IMR-90 (cell line): ENCODE measurements at regions not wholly inside any gene's neighbourhood (a gene's known extent, or its start where the extent isn't known, plus 50 kb on each side); places are given as distances from the start of the nearest gene placed in this dataset.
A peak's percentile ranks its signal among the peaks of the same experiment; 100 is the strongest.

Source experiments
- ATAC-seq: fragments of 200-7000 bp; cut with Tn5 transposase; 2 replicates; pipeline ENCODE4 v1.9.1; 2020; ENCODE audit warnings: low read depth, mild to moderate bottlenecking, moderate library complexity
- BruUV-seq: library from RNA; stranded (reverse); fragments of 400-500 nt; replicated peaks from 2 replicates; lab custom pipeline; 2021; lab: Mats Ljungman, UMichigan
- CTCF ChIA-PET: fragments of 300-600 bp; formaldehyde crosslinking; extraction: SDS; loops from one replicate; lab custom pipeline; 2021; ENCODE audit warnings: antibody characterized with exemption; lab: Yijun Ruan, JAX
- POLR2A ChIA-PET: fragments of 300-600 bp; sonication (Branson Sonifier 250); formaldehyde crosslinking; loops from one replicate; lab custom pipeline; 2022; ENCODE audit warnings: antibody characterized with exemption; ENCODE audit not compliant: unreplicated experiment; lab: Charles Lee
- DNase-seq: peaks from one replicate; pipeline ENCODE4 v3.0.0; 2013
- H2AFZ ChIP-seq: replicated peaks from 2 replicates; pipeline ENCODE3; 2013; ENCODE audit warnings: low read length, mild to moderate bottlenecking; ENCODE audit not compliant: poor library complexity
- H2AK5ac ChIP-seq: 2 replicates; pipeline ENCODE4 v1.6.1; 2013; ENCODE audit warnings: low read depth, low read length, inconsistent platforms
- H2AK9ac ChIP-seq: replicated peaks from 2 replicates; pipeline ENCODE3; 2013; ENCODE audit warnings: mild to moderate bottlenecking, low read depth, low read length, moderate library complexity; ENCODE audit not compliant: poor library complexity
- H2BK120ac ChIP-seq: 2 replicates; pipeline ENCODE4 v1.6.1; 2013; ENCODE audit warnings: low read depth, low read length, inconsistent platforms
- H2BK15ac ChIP-seq: 3 replicates; pipeline ENCODE4 v1.6.1; 2013; ENCODE audit warnings: low read depth, low read length, inconsistent platforms
- H2BK20ac ChIP-seq: 2 replicates; pipeline ENCODE4 v1.6.1; 2013; ENCODE audit warnings: low read depth, mild to moderate bottlenecking, inconsistent platforms, low read length, moderate library complexity
- H2BK5ac ChIP-seq: 2 replicates; pipeline ENCODE4 v1.6.1; 2013; ENCODE audit warnings: mild to moderate bottlenecking, low read depth, low read length, inconsistent platforms; ENCODE audit not compliant: poor library complexity, severe bottlenecking
- H3K14ac ChIP-seq: replicated peaks from 2 replicates; pipeline ENCODE4 v1.6.1; 2013; ENCODE audit warnings: low read depth, low read length, inconsistent platforms
- H3K18ac ChIP-seq: 2 replicates; pipeline ENCODE4 v1.6.1; 2013; ENCODE audit warnings: low read depth, low read length, control low read depth
- H3K23ac ChIP-seq: 2 replicates; pipeline ENCODE4 v1.6.1; 2013; ENCODE audit warnings: low read depth, low read length, inconsistent platforms
- H3K27ac ChIP-seq: 2 replicates; pipeline ENCODE4 v1.5.1; 2013; ENCODE audit warnings: mild to moderate bottlenecking, control low read depth, low read length; ENCODE audit not compliant: insufficient read depth
- H3K27me3 ChIP-seq: 2 replicates; pipeline ENCODE4 v1.6.1; 2013; ENCODE audit warnings: low read length; ENCODE audit not compliant: control insufficient read depth, insufficient read depth
- H3K36me3 ChIP-seq: 2 replicates; pipeline ENCODE4 v1.6.1; 2013; ENCODE audit warnings: low read length, mixed read lengths; ENCODE audit not compliant: control insufficient read depth, insufficient read depth
- H3K4ac ChIP-seq: 2 replicates; pipeline ENCODE4 v1.6.1; 2013; ENCODE audit warnings: low read depth, low read length, inconsistent platforms
- H3K4me1 ChIP-seq: 2 replicates; pipeline ENCODE4 v1.6.1; 2013; ENCODE audit warnings: low read length, mixed read lengths; ENCODE audit not compliant: control insufficient read depth, insufficient read depth
- H3K4me2 ChIP-seq: 2 replicates; pipeline ENCODE4 v1.6.1; 2013; ENCODE audit warnings: low read depth, mild to moderate bottlenecking, control low read depth, low read length, moderate library complexity
- H3K4me3 ChIP-seq: 2 replicates; pipeline ENCODE4 v1.5.1; 2013; ENCODE audit warnings: low read depth, mild to moderate bottlenecking, control low read depth, low read length, moderate library complexity; ENCODE audit not compliant: insufficient read depth
- H3K56ac ChIP-seq: 2 replicates; pipeline ENCODE4 v1.6.1; 2013; ENCODE audit warnings: low read length, inconsistent platforms; ENCODE audit not compliant: insufficient read depth; ENCODE audit errors: extremely low read depth
- H3K79me1 ChIP-seq, 2 experiments: 2 replicates each; pipeline ENCODE4 v1.6.1; 2013; ENCODE audit warnings: low read length in 2 of 2, inconsistent platforms in 1 of 2, low read depth in 1 of 2
- H3K9ac ChIP-seq: 2 replicates; pipeline ENCODE4 v1.6.1; 2013; ENCODE audit warnings: low read depth, low read length, control low read depth
- H3K9me1 ChIP-seq: 2 replicates; pipeline ENCODE4 v1.6.1; 2013; ENCODE audit warnings: low read length, inconsistent platforms; ENCODE audit not compliant: insufficient read depth
- H3K9me3 ChIP-seq: 2 replicates; pipeline ENCODE4 v1.6.1; 2013; ENCODE audit warnings: low read length; ENCODE audit not compliant: control insufficient read depth, insufficient read depth
- H4K20me1 ChIP-seq: 2 replicates; pipeline ENCODE4 v1.6.1; 2013; ENCODE audit warnings: low read length, inconsistent platforms; ENCODE audit not compliant: insufficient read depth
- H4K5ac ChIP-seq: 2 replicates; pipeline ENCODE4 v1.6.1; 2013; ENCODE audit warnings: mild to moderate bottlenecking, low read depth, low read length, control low read depth
- H4K8ac ChIP-seq, 2 experiments: 2 replicates each; pipeline ENCODE4 v1.6.1; 2013; ENCODE audit warnings: low read depth in 2 of 2, low read length in 2 of 2, control low read depth in 1 of 2, inconsistent platforms in 1 of 2
- H4K91ac ChIP-seq: 2 replicates; pipeline ENCODE4 v1.6.1; 2013; ENCODE audit warnings: low read depth, low read length, inconsistent platforms; ENCODE audit not compliant: insufficient read depth
- BHLHE40 ChIP-seq: fragments of 150-350 bp; IDR thresholded peaks from 2 replicates; pipeline ENCODE4 v1.6.1; 2016; ENCODE audit warnings: mild to moderate bottlenecking, low read depth, low read length
- CEBPB ChIP-seq: IDR thresholded peaks from 2 replicates; pipeline ENCODE4 v1.6.1; 2012; ENCODE audit warnings: low read depth, low read length, improper control_type of control experiment
- FOS ChIP-seq: fragments of 150-350 bp; IDR thresholded peaks from 2 replicates; pipeline ENCODE4 v1.6.1; 2016; ENCODE audit warnings: low read depth, low read length
- MAZ ChIP-seq: IDR thresholded peaks from 2 replicates; pipeline ENCODE4 v1.6.1; 2012; ENCODE audit warnings: low read depth, mild to moderate bottlenecking, low read length, improper control_type of control experiment, moderate library complexity, borderline replicate concordance
- RCOR1 ChIP-seq: IDR thresholded peaks from 2 replicates; pipeline ENCODE4 v1.6.1; 2012; ENCODE audit warnings: mild to moderate bottlenecking, low read length, improper control_type of control experiment; ENCODE audit not compliant: insufficient replicate concordance
- SMC3 ChIP-seq: fragments of 150-350 bp; IDR thresholded peaks from 2 replicates; pipeline ENCODE4 v1.6.1; 2016; ENCODE audit warnings: low read depth, mild to moderate bottlenecking, antibody characterized with exemption, low read length, moderate library complexity
- WGBS, 2 experiments: methylation state at CpG; one replicate each; pipeline versions ENCODE4 v1.1.5 to v1.1.7; 2013; ENCODE audit warnings: missing lambda C conversion rate in 2 of 2; ENCODE audit not compliant: insufficient read length in 1 of 2; ENCODE audit errors: extremely low coverage in 2 of 2; 5-methylcytosine and 5-hydroxymethylcytosine counted together
- dilution Hi-C: fragments of 300-500 bp; cut with HindIII; formaldehyde crosslinking; loops from one replicate; pipeline ENCODE4 v1.14.3; 2018; ENCODE audit warnings: low sequenced_read_pairs; ENCODE audit not compliant: unreplicated experiment
- in situ Hi-C: fragments of 300-500 bp; cut with MboI; formaldehyde crosslinking; loops from 3 replicates; pipeline ENCODE4 v1.14.3; 2019; ENCODE audit warnings: low sequenced_read_pairs, inconsistent platforms, mixed read lengths
- intact Hi-C: fragments of 100-400 bp; cut with micrococcal nuclease; formaldehyde crosslinking; loops from 2 replicates; pipeline ENCODE4 v1.10.0; 2022
- TF ChIP-seq, protein P1 (sequence below): fragments of 150-350 bp; IDR thresholded peaks from 2 replicates; pipeline ENCODE4 v1.6.1; 2017; ENCODE audit warnings: mild to moderate bottlenecking, antibody characterized with exemption, low read length, low read depth

DNA sequence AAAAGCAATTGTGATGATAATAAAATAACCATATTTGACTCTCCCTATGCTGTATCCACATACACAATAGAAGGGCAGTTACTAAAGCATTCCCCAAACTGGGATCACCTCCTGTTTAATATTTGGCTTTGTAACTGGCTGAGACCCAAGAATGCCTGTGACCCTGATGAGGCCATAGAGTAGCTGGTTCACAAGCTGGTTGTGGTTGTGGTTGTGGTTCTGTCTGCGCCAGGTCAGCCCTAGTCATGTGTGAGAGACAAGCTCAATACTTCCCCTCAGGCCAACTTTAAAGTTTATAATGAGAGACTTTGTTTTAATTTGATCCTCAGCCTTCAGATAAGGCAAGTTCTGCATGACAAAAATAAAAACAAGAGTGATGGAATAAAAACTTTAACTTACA lies 209.9 kb downstream of the PARM1 start:
- Histone ChIP-seq H2BK20ac (no peak overlapping the region), H3K27me3 (no peaks in the 10 kb centered on the region), H4K20me1 (no peaks in the 10 kb centered on the region), H2BK15ac (no peak overlapping the region), H3K9me3 (no peaks in the 10 kb centered on the region), H3K14ac (no peak overlapping the region), H3K4me2 (no peak overlapping the region), H3K4me3 (no peak overlapping the region), H3K36me3 (no peaks in the 10 kb centered on the region), H4K5ac (no peak overlapping the region), H3K9ac (no peak overlapping the region), H3K4ac (no peak overlapping the region), H3K4me1 (0 out of 2 replicates have a peak, but pooled peaks cover 2% of the 10 kb centered on the region), H3K23ac (no peak overlapping the region), H3K56ac (no peak overlapping the region), H2BK5ac (peak overlapping the region; percentile 45), H4K91ac (no peak overlapping the region), H3K27ac (no peak overlapping the region), H3K18ac (no peak overlapping the region), H3K9me1 (no peaks in the 10 kb centered on the region), H2AK9ac (no peak overlapping the region), H4K8ac (no peak overlapping the region), H2AFZ (no peak overlapping the region), H2AK5ac (no peak overlapping the region), H3K79me1 (no peaks in the 10 kb centered on the region), H2BK120ac (no peak overlapping the region)
- DNase-seq (peak; percentile 12), ATAC-seq (no peak)
- in situ Hi-C loops: no loop called here
- TF ChIP-seq FOS (no peak), MAZ (no peak), CEBPB (no peak), SMC3 (no peak), RCOR1 (no peak), BHLHE40 (no peak)
- TF ChIP-seq, protein P1, sequence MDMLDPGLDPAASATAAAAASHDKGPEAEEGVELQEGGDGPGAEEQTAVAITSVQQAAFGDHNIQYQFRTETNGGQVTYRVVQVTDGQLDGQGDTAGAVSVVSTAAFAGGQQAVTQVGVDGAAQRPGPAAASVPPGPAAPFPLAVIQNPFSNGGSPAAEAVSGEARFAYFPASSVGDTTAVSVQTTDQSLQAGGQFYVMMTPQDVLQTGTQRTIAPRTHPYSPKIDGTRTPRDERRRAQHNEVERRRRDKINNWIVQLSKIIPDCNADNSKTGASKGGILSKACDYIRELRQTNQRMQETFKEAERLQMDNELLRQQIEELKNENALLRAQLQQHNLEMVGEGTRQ: no peak
- no CpG with 5 or more reads among the region's 1 CpG for WGBS, 2 experiments
- intact Hi-C loops: no loop called here
- ChIA-PET POLR2A (no interaction called here), CTCF (interaction anchor here (0.7 kb wide), 1 partner anchor 36 kb away, joined by 3 read pairs; no protein-coding TSS in a partner anchor)
- BruUV-seq: no TSS peak
- dilution Hi-C loops: no loop called here
